HepG2 (cell line): ENCODE measurements at regions not wholly inside any gene's neighbourhood (a gene's known extent, or its start where the extent isn't known, plus 50 kb on each side); places are given as distances from the start of the nearest gene placed in this dataset.
"Not testable (repeated sequence)": the region's sequence is repeated elsewhere in the genome, so short reads cannot be mapped to it uniquely, and the experiment has no call there.

Source experiments
- ATAC-seq: fragments of 200-7000 bp; cut with Tn5 transposase; 3 replicates; pipeline ENCODE4 v1.9.1; 2020; ENCODE audit warnings: mild to moderate bottlenecking, moderate library complexity
- BruUV-seq: library from RNA; stranded (reverse); fragments of 400-500 nt; replicated peaks from 2 replicates; lab custom pipeline; 2021; lab: Mats Ljungman, UMichigan
- CTCF ChIA-PET: fragments of 300-600 bp; formaldehyde crosslinking; extraction: SDS; loops from one replicate; lab custom pipeline; 2021; ENCODE audit warnings: low total read pairs, inconsistent platforms, low intra/inter-chr PET ratio; lab: Yijun Ruan, JAX
- POLR2A ChIA-PET: fragments of 350-600 bp; sonication (Branson Sonifier 250); formaldehyde crosslinking; loops from one replicate; lab custom pipeline; 2020; ENCODE audit warnings: antibody characterized with exemption, inconsistent platforms; lab: Yijun Ruan, JAX
- DNase-seq: peaks from one replicate; pipeline ENCODE4 v3.0.0-alpha.2; 2015; ENCODE audit warnings: low spot score
- FAIRE-seq: peaks from 3 replicates; lab custom pipeline; 2011; peaks lifted over from hg19 to GRCh38; lab: Jason Lieb, UNC
- H2AFZ ChIP-seq: one replicate; pipeline ENCODE4 v1.6.1; 2011; ENCODE audit warnings: low read length, inconsistent platforms
- H3K27ac ChIP-seq: fragments of 300-600 bp; 3 replicates; pipeline ENCODE4 v1.8.0; 2011; ENCODE audit warnings: mixed run types, mild to moderate bottlenecking, mixed read lengths, low read length, inconsistent platforms; ENCODE audit not compliant: insufficient read depth; ENCODE audit errors: extremely low read length
- H3K27me3 ChIP-seq, 2 experiments: fragments of 200-600 bp in 1 of 2; 2 replicates in 1 of 2; 3 replicates in 1 of 2; pipeline versions ENCODE4 v1.6.0 to v1.8.0; 2011; ENCODE audit warnings: low read length in 2 of 2, mild to moderate bottlenecking in 2 of 2, moderate library complexity in 2 of 2, inconsistent platforms in 1 of 2; ENCODE audit not compliant: insufficient read depth in 2 of 2, control insufficient read depth in 1 of 2
- H3K36me3 ChIP-seq, 2 experiments: fragments of 200-600 bp in 1 of 2; replicated peaks in 1 of 2; 2 replicates in 1 of 2; 3 replicates in 1 of 2; pipeline versions ENCODE4 v1.5.1 to v1.8.0; 2011; ENCODE audit warnings: low read length in 2 of 2, inconsistent platforms in 1 of 2; ENCODE audit not compliant: insufficient read depth in 2 of 2, control insufficient read depth in 1 of 2
- H3K4me1 ChIP-seq: 2 replicates; pipeline ENCODE4 v1.5.1; 2012; ENCODE audit warnings: low read length, inconsistent platforms; ENCODE audit not compliant: insufficient read depth
- H3K4me2 ChIP-seq: 2 replicates; pipeline ENCODE4 v1.6.0; 2011; ENCODE audit warnings: low read depth, low read length, inconsistent platforms
- H3K4me3 ChIP-seq, 3 experiments: fragments of 200-600 bp in 1 of 3; sonication (generic), shearing (Covaris generic) in 1 of 3; replicated peaks in 1 of 3; 2 replicates each; pipeline ENCODE4 v1.5.1; 2011 to 2016; ENCODE audit warnings: low read length in 3 of 3, inconsistent platforms in 2 of 3, low read depth in 2 of 3, mild to moderate bottlenecking in 2 of 3, control low read depth in 1 of 3, mixed read lengths in 1 of 3; ENCODE audit not compliant: insufficient read depth in 1 of 3
- H3K79me2 ChIP-seq: one replicate; pipeline ENCODE4 v1.6.1; 2011; ENCODE audit warnings: low read length, inconsistent platforms; ENCODE audit not compliant: insufficient read depth
- H3K9ac ChIP-seq: 2 replicates; pipeline ENCODE4 v1.6.0; 2011; ENCODE audit warnings: mild to moderate bottlenecking, low read depth, low read length, inconsistent platforms; ENCODE audit not compliant: insufficient read depth
- H3K9me3 ChIP-seq: 2 replicates; pipeline ENCODE4 v1.5.1; 2012; ENCODE audit warnings: mild to moderate bottlenecking, low read length
- H4K20me1 ChIP-seq: 2 replicates; pipeline ENCODE4 v1.6.0; 2011; ENCODE audit warnings: inconsistent platforms, mild to moderate bottlenecking, low read length, moderate library complexity; ENCODE audit not compliant: insufficient read depth
- WGBS: methylation state at CpG from one replicate; pipeline ENCODE4 v1.1.6; 2017; ENCODE audit warnings: low lambda C conversion rate; 5-methylcytosine and 5-hydroxymethylcytosine counted together
- in situ Hi-C: cut with HindIII; loops from 2 replicates; pipeline ENCODE4 v1.10.0; 2017; ENCODE audit warnings: low pct_unique_long_range_greater_than_20kb; ENCODE audit not compliant: extremely low pct_ligation_motif_present
- intact Hi-C: fragments of 100-400 bp; cut with micrococcal nuclease; formaldehyde crosslinking; loops from one replicate; pipeline ENCODE4 v1.10.0; 2022; ENCODE audit not compliant: unreplicated experiment
- TF ChIP-seq, protein P1 (sequence below): sonication (generic); formaldehyde crosslinking; IDR thresholded peaks from 2 replicates; pipeline ENCODE4 v1.9.0; 2021; ENCODE audit warnings: missing genetic modification reagents, mild to moderate bottlenecking, borderline replicate concordance
- TF ChIP-seq, protein P2 (sequence below): fragments of 450-650 bp; IDR thresholded peaks from 2 replicates; pipeline ENCODE4 v1.6.1; 2016

DNA sequence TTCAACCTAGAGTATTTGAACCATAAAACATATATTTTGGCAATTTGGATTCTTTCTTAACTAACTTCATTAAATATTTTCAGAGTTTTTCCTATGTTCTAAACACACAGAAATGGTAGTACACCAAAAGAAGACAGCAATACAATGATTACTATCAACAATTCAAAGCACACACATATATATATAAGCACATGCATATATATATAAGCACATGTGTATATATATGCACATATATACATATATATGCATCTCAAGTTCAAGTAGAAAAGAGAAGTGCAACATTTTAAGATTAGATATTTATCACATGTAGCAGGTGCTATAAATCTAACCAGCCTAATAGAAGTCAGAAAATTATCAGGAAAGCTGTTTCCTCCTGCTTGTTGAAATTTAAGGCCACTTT is 320.9 kb upstream of the FSIP2 start:
- H4K20me1 ChIP-seq = no peaks in the 10 kb centered on the region
- H3K27me3 ChIP-seq = no peaks in the 10 kb centered on the region
- intact Hi-C loops = no loop called here
- TF ChIP-seq, protein P1, sequence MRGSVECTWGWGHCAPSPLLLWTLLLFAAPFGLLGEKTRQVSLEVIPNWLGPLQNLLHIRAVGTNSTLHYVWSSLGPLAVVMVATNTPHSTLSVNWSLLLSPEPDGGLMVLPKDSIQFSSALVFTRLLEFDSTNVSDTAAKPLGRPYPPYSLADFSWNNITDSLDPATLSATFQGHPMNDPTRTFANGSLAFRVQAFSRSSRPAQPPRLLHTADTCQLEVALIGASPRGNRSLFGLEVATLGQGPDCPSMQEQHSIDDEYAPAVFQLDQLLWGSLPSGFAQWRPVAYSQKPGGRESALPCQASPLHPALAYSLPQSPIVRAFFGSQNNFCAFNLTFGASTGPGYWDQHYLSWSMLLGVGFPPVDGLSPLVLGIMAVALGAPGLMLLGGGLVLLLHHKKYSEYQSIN = no peak
- TF ChIP-seq, protein P2, sequence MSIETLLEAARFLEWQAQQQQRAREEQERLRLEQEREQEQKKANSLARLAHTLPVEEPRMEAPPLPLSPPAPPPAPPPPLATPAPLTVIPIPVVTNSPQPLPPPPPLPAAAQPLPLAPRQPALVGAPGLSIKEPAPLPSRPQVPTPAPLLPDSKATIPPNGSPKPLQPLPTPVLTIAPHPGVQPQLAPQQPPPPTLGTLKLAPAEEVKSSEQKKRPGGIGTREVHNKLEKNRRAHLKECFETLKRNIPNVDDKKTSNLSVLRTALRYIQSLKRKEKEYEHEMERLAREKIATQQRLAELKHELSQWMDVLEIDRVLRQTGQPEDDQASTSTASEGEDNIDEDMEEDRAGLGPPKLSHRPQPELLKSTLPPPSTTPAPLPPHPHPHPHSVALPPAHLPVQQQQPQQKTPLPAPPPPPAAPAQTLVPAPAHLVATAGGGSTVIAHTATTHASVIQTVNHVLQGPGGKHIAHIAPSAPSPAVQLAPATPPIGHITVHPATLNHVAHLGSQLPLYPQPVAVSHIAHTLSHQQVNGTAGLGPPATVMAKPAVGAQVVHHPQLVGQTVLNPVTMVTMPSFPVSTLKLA = peak; percentile 97
- H3K36me3 ChIP-seq = no peaks in the 10 kb centered on the region
- POLR2A ChIA-PET = no interaction called here
- no peaks in the 10 kb centered on the region for H3K4me1 ChIP-seq
- H3K4me2 ChIP-seq = no peak overlapping the region
- no peaks in the 10 kb centered on the region for H3K79me2 ChIP-seq
- CTCF ChIA-PET = no interaction called here
- FAIRE-seq = no peak
- ATAC-seq = no peak
- H3K9me3 ChIP-seq = no peaks in the 10 kb centered on the region
- DNase-seq = no peak
- no peak overlapping the region for H3K4me3 ChIP-seq
- no peak overlapping the region for H3K9ac ChIP-seq
- no TSS peak for BruUV-seq
- H3K27ac ChIP-seq = no peak overlapping the region
- H2AFZ ChIP-seq = no peak overlapping the region
- in situ Hi-C loops = no loop called here

DNA sequence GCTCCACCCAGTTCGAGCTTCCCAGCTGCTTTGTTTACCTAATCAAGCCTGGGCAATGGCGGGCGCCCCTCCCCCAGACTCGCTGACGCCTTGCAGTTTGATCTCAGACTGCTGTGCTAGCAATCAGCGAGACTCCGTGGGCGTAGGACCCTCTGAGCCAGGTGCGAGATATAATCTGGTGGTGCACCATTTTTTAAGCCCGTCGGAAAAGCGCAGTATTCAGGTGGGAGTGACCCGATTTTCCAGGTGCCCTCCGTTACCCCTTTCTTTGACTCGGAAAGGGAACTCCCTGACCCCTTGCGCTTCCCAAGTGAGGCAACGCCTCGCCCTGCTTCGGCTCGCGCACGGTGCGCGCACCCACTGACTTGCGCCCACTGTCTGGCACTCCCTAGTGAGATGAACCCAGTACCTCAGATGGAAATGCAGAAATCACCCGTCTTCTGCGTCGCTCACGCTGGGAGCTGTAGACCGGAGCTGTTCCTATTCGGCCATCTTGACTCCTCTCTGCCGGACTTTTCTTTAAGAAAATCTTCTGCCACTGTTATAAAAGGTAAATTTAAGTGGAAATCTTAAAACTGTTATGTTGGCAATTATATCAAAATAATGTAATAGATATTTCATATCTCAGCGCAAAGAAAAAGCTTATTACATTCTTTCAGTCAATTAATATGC is 313.5 kb upstream of the FSIP2 start:
- BruUV-seq, POLR2A ChIA-PET, H3K4me3 ChIP-seq, DNase-seq, H3K4me1 ChIP-seq, H3K27ac ChIP-seq, in situ Hi-C loops, H3K4me2 ChIP-seq, ATAC-seq, H3K9me3 ChIP-seq, intact Hi-C loops, H2AFZ ChIP-seq, FAIRE-seq, H3K9ac ChIP-seq, H4K20me1 ChIP-seq, CTCF ChIA-PET, H3K27me3 ChIP-seq, H3K36me3 ChIP-seq, H3K79me2 ChIP-seq: not testable (repeated sequence)
- WGBS = 85% methylated on average over 23 of the region's 33 CpGs
